ENCODE measurements at regions not wholly inside any gene's neighbourhood (a gene's known extent, or its start where the extent isn't known, plus 50 kb on each side); places are given as distances from the start of the nearest gene placed in this dataset.

- DNase-seq (ENCODE audit: low read depth, low spot score) = no peak
- dilution Hi-C loops (cut with MboI; ENCODE audit: extremely low pct_ligation_motif_present, low sequenced_read_pairs) = no loop called here
- Histone ChIP-seq H4K20me1 (ENCODE audit: control insufficient read depth, extremely low read depth, insufficient read depth, low read length) (no peaks in the 10 kb centered on the region), H3K4me3 (ENCODE audit: control insufficient read depth in 2 of 3, extremely low read depth in 1 of 3, insufficient read depth in 2 of 3, low read depth in 1 of 3, low read length in 3 of 3) (no peak overlapping the region), H3K9ac (ENCODE audit: control insufficient read depth, extremely low read depth, insufficient read depth, low read length) (no peak overlapping the region), H3K36me3 (ENCODE audit: control insufficient read depth in 2 of 2, extremely low read depth in 1 of 2, insufficient read depth in 2 of 2, low read length in 2 of 2) (no peaks in the 10 kb centered on the region), H3K4me1 (ENCODE audit: control insufficient read depth, extremely low read depth, insufficient read depth, low read length) (no peaks in the 10 kb centered on the region), H3K9me3 (ENCODE audit: control insufficient read depth, low read depth, low read length) (no peaks in the 10 kb centered on the region), H3K4me2 (ENCODE audit: control insufficient read depth, extremely low read depth, insufficient read depth, low read depth, low read length) (no peak overlapping the region), H3K79me2 (ENCODE audit: control insufficient read depth, insufficient read depth, low read length) (no peaks in the 10 kb centered on the region), H3K27me3 (ENCODE audit: control insufficient read depth, extremely low read depth, insufficient read depth, low read length) (peaks cover 22% of the 10 kb centered on the region), H3K9me1 (ENCODE audit: control insufficient read depth, extremely low read depth, insufficient read depth, low read length) (no peaks in the 10 kb centered on the region), H2AFZ (ENCODE audit: control insufficient read depth, low read length) (no peak overlapping the region), H3K27ac (ENCODE audit: control insufficient read depth, insufficient read depth, low read length) (no peak overlapping the region)
- no peak for FAIRE-seq
- TF ChIP-seq CTCF (optimal IDR thresholded peaks at IDR 0.05 in 1 of 3, IDR thresholded peaks at IDR 0.05 in 1 of 3, conservative IDR thresholded peaks at IDR 0.05 in 1 of 3; ENCODE audit: extremely low read depth in 1 of 3, insufficient read depth in 2 of 3, low read length in 3 of 3) = no peak
- no peak for TF ChIP-seq EZH2 (IDR thresholded peaks at IDR 0.05; ENCODE audit: low read length)
Measured at GRCh38 chr9:90054810-90055209, 450.0 kb downstream of the GADD45G start.

- no peak for FAIRE-seq
- DNase-seq (ENCODE audit: low read depth, low spot score) = no peak
- Histone ChIP-seq H4K20me1 (ENCODE audit: control insufficient read depth, extremely low read depth, insufficient read depth, low read length) (no peaks in the 10 kb centered on the region), H3K9ac (ENCODE audit: control insufficient read depth, extremely low read depth, insufficient read depth, low read length) (no peak overlapping the region), H3K4me1 (ENCODE audit: control insufficient read depth, extremely low read depth, insufficient read depth, low read length) (no peaks in the 10 kb centered on the region), H3K4me3 (ENCODE audit: control insufficient read depth in 2 of 3, extremely low read depth in 1 of 3, insufficient read depth in 2 of 3, low read depth in 1 of 3, low read length in 3 of 3) (no peak overlapping the region), H3K9me3 (ENCODE audit: control insufficient read depth, low read depth, low read length) (no peaks in the 10 kb centered on the region), H3K4me2 (ENCODE audit: control insufficient read depth, extremely low read depth, insufficient read depth, low read depth, low read length) (no peak overlapping the region), H3K27me3 (ENCODE audit: control insufficient read depth, extremely low read depth, insufficient read depth, low read length) (peaks cover 22% of the 10 kb centered on the region), H3K9me1 (ENCODE audit: control insufficient read depth, extremely low read depth, insufficient read depth, low read length) (no peaks in the 10 kb centered on the region), H3K27ac (ENCODE audit: control insufficient read depth, insufficient read depth, low read length) (no peak overlapping the region), H3K36me3 (ENCODE audit: control insufficient read depth in 2 of 2, extremely low read depth in 1 of 2, insufficient read depth in 2 of 2, low read length in 2 of 2) (no peaks in the 10 kb centered on the region), H2AFZ (ENCODE audit: control insufficient read depth, low read length) (no peak overlapping the region), H3K79me2 (ENCODE audit: control insufficient read depth, insufficient read depth, low read length) (no peaks in the 10 kb centered on the region)
- dilution Hi-C loops (cut with MboI; ENCODE audit: extremely low pct_ligation_motif_present, low sequenced_read_pairs) = no loop called here
- TF ChIP-seq EZH2 (IDR thresholded peaks at IDR 0.05; ENCODE audit: low read length) (no peak), CTCF (optimal IDR thresholded peaks at IDR 0.05 in 1 of 3, IDR thresholded peaks at IDR 0.05 in 1 of 3, conservative IDR thresholded peaks at IDR 0.05 in 1 of 3; ENCODE audit: extremely low read depth in 1 of 3, insufficient read depth in 2 of 3, low read length in 3 of 3) (no peak)
Measured at GRCh38 chr9:90055226-90055625, 450.4 kb downstream of the GADD45G start.

All from keratinocyte (primary cell).